ENCODE measurements at regions not wholly inside any gene's neighbourhood (a gene's known extent, or its start where the extent isn't known, plus 50 kb on each side); places are given as distances from the start of the nearest gene placed in this dataset.

- DNase-seq, result peak; percentile 16
- Histone ChIP-seq H3K4me1 (ENCODE audit: low read length) (no peaks in the 10 kb centered on the region), H3K27ac (ENCODE audit: low read length) (no peak overlapping the region), H3K27me3 (ENCODE audit: low read length) (no peaks in the 10 kb centered on the region), H2AFZ (ENCODE audit: low read length) (no peak overlapping the region), H3K4me2 (ENCODE audit: low read depth, low read length, poor library complexity, severe bottlenecking) (no peak overlapping the region), H3K9me3 (ENCODE audit: low read length) (no peaks in the 10 kb centered on the region), H3K9me2 (replicated peaks; ENCODE audit: insufficient read depth, low read length) (no peaks in the 10 kb centered on the region), H3K9ac (ENCODE audit: low read length) (no peak overlapping the region), H3K36me3 (ENCODE audit: insufficient read depth, low read length) (no peaks in the 10 kb centered on the region), H3K4me3 (ENCODE audit: low read length) (no peak overlapping the region), H3K79me2 (ENCODE audit: low read length) (no peaks in the 10 kb centered on the region), H4K20me1 (ENCODE audit: insufficient read depth, low read depth, low read length) (no peaks in the 10 kb centered on the region)
Measured at GRCh38 chr12:28645436-28645835, 455.2 kb downstream of the CCDC91 start.

- no peak overlapping the region for H3K4me2 ChIP-seq (ENCODE audit: low read depth, low read length, poor library complexity, severe bottlenecking)
- no peak overlapping the region for H3K27ac ChIP-seq (ENCODE audit: low read length)
- H3K27me3 ChIP-seq (ENCODE audit: low read length), result no peaks in the 10 kb centered on the region
- no peaks in the 10 kb centered on the region for H3K4me1 ChIP-seq (ENCODE audit: low read length)
- no peaks in the 10 kb centered on the region for H3K9me2 ChIP-seq (replicated peaks; ENCODE audit: insufficient read depth, low read length)
- H2AFZ ChIP-seq (ENCODE audit: low read length), result no peak overlapping the region
- no peaks in the 10 kb centered on the region for H3K9me3 ChIP-seq (ENCODE audit: low read length)
- no peaks in the 10 kb centered on the region for H4K20me1 ChIP-seq (ENCODE audit: insufficient read depth, low read depth, low read length)
- no peak overlapping the region for H3K4me3 ChIP-seq (ENCODE audit: low read length)
- no peak overlapping the region for H3K9ac ChIP-seq (ENCODE audit: low read length)
- no peaks in the 10 kb centered on the region for H3K36me3 ChIP-seq (ENCODE audit: insufficient read depth, low read length)
- no peaks in the 10 kb centered on the region for H3K79me2 ChIP-seq (ENCODE audit: low read length)
- peak; percentile 14 for DNase-seq
Measured at GRCh38 chr12:28645891-28646290, 455.6 kb downstream of the CCDC91 start.

GRCh38 chr12:28650906-28651305 is 460.6 kb downstream of the CCDC91 start:
- H3K9ac ChIP-seq (ENCODE audit: low read length), result no peak overlapping the region
- no peaks in the 10 kb centered on the region for H3K36me3 ChIP-seq (ENCODE audit: insufficient read depth, low read length)
- H3K4me3 ChIP-seq (ENCODE audit: low read length), result no peak overlapping the region
- H4K20me1 ChIP-seq (ENCODE audit: insufficient read depth, low read depth, low read length), result no peaks in the 10 kb centered on the region
- no peak overlapping the region for H3K4me2 ChIP-seq (ENCODE audit: low read depth, low read length, poor library complexity, severe bottlenecking)
- no peaks in the 10 kb centered on the region for H3K9me2 ChIP-seq (replicated peaks; ENCODE audit: insufficient read depth, low read length)
- no peaks in the 10 kb centered on the region for H3K4me1 ChIP-seq (ENCODE audit: low read length)
- no peak for DNase-seq
- H2AFZ ChIP-seq (ENCODE audit: low read length), result no peak overlapping the region
- no peaks in the 10 kb centered on the region for H3K9me3 ChIP-seq (ENCODE audit: low read length)
- H3K27ac ChIP-seq (ENCODE audit: low read length), result no peak overlapping the region
- no peaks in the 10 kb centered on the region for H3K27me3 ChIP-seq (ENCODE audit: low read length)
- no peaks in the 10 kb centered on the region for H3K79me2 ChIP-seq (ENCODE audit: low read length)

- no peak overlapping the region for H3K27ac ChIP-seq (ENCODE audit: low read length)
- no peak overlapping the region for H2AFZ ChIP-seq (ENCODE audit: low read length)
- no peaks in the 10 kb centered on the region for H3K36me3 ChIP-seq (ENCODE audit: insufficient read depth, low read length)
- DNase-seq, result peak; percentile 2
- no peaks in the 10 kb centered on the region for H3K79me2 ChIP-seq (ENCODE audit: low read length)
- no peak overlapping the region for H3K4me3 ChIP-seq (ENCODE audit: low read length)
- H3K27me3 ChIP-seq (ENCODE audit: low read length), result no peaks in the 10 kb centered on the region
- H3K4me2 ChIP-seq (ENCODE audit: low read depth, low read length, poor library complexity, severe bottlenecking), result no peak overlapping the region
- no peaks in the 10 kb centered on the region for H3K9me3 ChIP-seq (ENCODE audit: low read length)
- no peaks in the 10 kb centered on the region for H3K9me2 ChIP-seq (replicated peaks; ENCODE audit: insufficient read depth, low read length)
- no peaks in the 10 kb centered on the region for H3K4me1 ChIP-seq (ENCODE audit: low read length)
- no peak overlapping the region for H3K9ac ChIP-seq (ENCODE audit: low read length)
- H4K20me1 ChIP-seq (ENCODE audit: insufficient read depth, low read depth, low read length), result no peaks in the 10 kb centered on the region
Measured at GRCh38 chr12:28652239-28652638, 462.0 kb downstream of the CCDC91 start.

- Histone ChIP-seq H3K4me3 (ENCODE audit: low read length) (no peak overlapping the region), H3K9me2 (replicated peaks; ENCODE audit: insufficient read depth, low read length) (no peaks in the 10 kb centered on the region), H3K79me2 (ENCODE audit: low read length) (no peaks in the 10 kb centered on the region), H3K9me3 (ENCODE audit: low read length) (no peaks in the 10 kb centered on the region), H3K4me2 (ENCODE audit: low read depth, low read length, poor library complexity, severe bottlenecking) (no peak overlapping the region), H4K20me1 (ENCODE audit: insufficient read depth, low read depth, low read length) (no peaks in the 10 kb centered on the region), H3K9ac (ENCODE audit: low read length) (no peak overlapping the region), H2AFZ (ENCODE audit: low read length) (no peak overlapping the region), H3K4me1 (ENCODE audit: low read length) (no peaks in the 10 kb centered on the region), H3K27me3 (ENCODE audit: low read length) (no peaks in the 10 kb centered on the region), H3K27ac (ENCODE audit: low read length) (no peak overlapping the region), H3K36me3 (ENCODE audit: insufficient read depth, low read length) (no peaks in the 10 kb centered on the region)
- no peak for DNase-seq
Measured at GRCh38 chr12:28681980-28682379, 467.1 kb upstream of the FAR2 start.

GRCh38 chr12:28683366-28683765 is 465.7 kb upstream of the FAR2 start:
- Histone ChIP-seq H3K9ac (ENCODE audit: low read length) (no peak overlapping the region), H4K20me1 (ENCODE audit: insufficient read depth, low read depth, low read length) (no peaks in the 10 kb centered on the region), H3K27ac (ENCODE audit: low read length) (no peak overlapping the region), H3K4me1 (ENCODE audit: low read length) (no peaks in the 10 kb centered on the region), H3K36me3 (ENCODE audit: insufficient read depth, low read length) (no peaks in the 10 kb centered on the region), H3K4me2 (ENCODE audit: low read depth, low read length, poor library complexity, severe bottlenecking) (no peak overlapping the region), H2AFZ (ENCODE audit: low read length) (no peak overlapping the region), H3K9me3 (ENCODE audit: low read length) (no peaks in the 10 kb centered on the region), H3K9me2 (replicated peaks; ENCODE audit: insufficient read depth, low read length) (no peaks in the 10 kb centered on the region), H3K4me3 (ENCODE audit: low read length) (no peak overlapping the region), H3K79me2 (ENCODE audit: low read length) (no peaks in the 10 kb centered on the region), H3K27me3 (ENCODE audit: low read length) (no peaks in the 10 kb centered on the region)
- DNase-seq, result no peak

GRCh38 chr12:28689398-28690175 is 459.5 kb upstream of the FAR2 start:
- Histone ChIP-seq H3K4me1 (ENCODE audit: low read length) (no peaks in the 10 kb centered on the region), H3K4me2 (ENCODE audit: low read depth, low read length, poor library complexity, severe bottlenecking) (no peak overlapping the region), H3K9me2 (replicated peaks; ENCODE audit: insufficient read depth, low read length) (no peaks in the 10 kb centered on the region), H4K20me1 (ENCODE audit: insufficient read depth, low read depth, low read length) (no peaks in the 10 kb centered on the region), H3K27ac (ENCODE audit: low read length) (no peak overlapping the region), H3K36me3 (ENCODE audit: insufficient read depth, low read length) (no peaks in the 10 kb centered on the region), H3K4me3 (ENCODE audit: low read length) (no peak overlapping the region), H3K9me3 (ENCODE audit: low read length) (no peaks in the 10 kb centered on the region), H2AFZ (ENCODE audit: low read length) (no peak overlapping the region), H3K79me2 (ENCODE audit: low read length) (no peaks in the 10 kb centered on the region), H3K9ac (ENCODE audit: low read length) (no peak overlapping the region), H3K27me3 (ENCODE audit: low read length) (no peaks in the 10 kb centered on the region)
- no peak for DNase-seq

- Histone ChIP-seq H3K4me1 (ENCODE audit: low read length) (no peaks in the 10 kb centered on the region), H3K9me3 (ENCODE audit: low read length) (no peaks in the 10 kb centered on the region), H3K9me2 (replicated peaks; ENCODE audit: insufficient read depth, low read length) (no peaks in the 10 kb centered on the region), H3K4me2 (ENCODE audit: low read depth, low read length, poor library complexity, severe bottlenecking) (no peak overlapping the region), H3K9ac (ENCODE audit: low read length) (no peak overlapping the region), H3K79me2 (ENCODE audit: low read length) (no peaks in the 10 kb centered on the region), H4K20me1 (ENCODE audit: insufficient read depth, low read depth, low read length) (no peaks in the 10 kb centered on the region), H3K4me3 (ENCODE audit: low read length) (no peak overlapping the region), H2AFZ (ENCODE audit: low read length) (no peak overlapping the region), H3K36me3 (ENCODE audit: insufficient read depth, low read length) (no peaks in the 10 kb centered on the region), H3K27ac (ENCODE audit: low read length) (no peak overlapping the region), H3K27me3 (ENCODE audit: low read length) (no peaks in the 10 kb centered on the region)
- DNase-seq, result no peak
Measured at GRCh38 chr12:28693565-28694219, 455.4 kb upstream of the FAR2 start.

Measured in Karpas-422 (cell line).